ENCODE measurements at regions not wholly inside any gene's neighbourhood (a gene's known extent, or its start where the extent isn't known, plus 50 kb on each side); places are given as distances from the start of the nearest gene placed in this dataset.

GRCh38 chr7:15015545-15016314, 113.2 kb upstream of the DGKB start:
- ATAC-seq (peak; percentile 85 to 91), DNase-seq (no peak)
- Histone ChIP-seq H3K36me3 (no peaks in the 10 kb centered on the region), H3K9me3 (no peaks in the 10 kb centered on the region), H3K27ac (no peak overlapping the region), H3K4me1 (no peaks in the 10 kb centered on the region), H3K4me3 (peak overlapping the region; percentile 18), H3K27me3 (ENCODE audit: low read depth) (no peaks in the 10 kb centered on the region)
- TF ChIP-seq CTCF (IDR thresholded peaks at IDR 0.05): peak; percentile 52
- intact Hi-C loops (cut with DNase I): no loop called here

GRCh38 chr7:15012135-15012534, 109.6 kb upstream of the DGKB start:
- Histone ChIP-seq H3K4me1 (no peaks in the 10 kb centered on the region), H3K36me3 (no peaks in the 10 kb centered on the region), H3K9me3 (no peaks in the 10 kb centered on the region), H3K4me3 (no peak overlapping the region), H3K27me3 (ENCODE audit: low read depth) (no peaks in the 10 kb centered on the region), H3K27ac (no peak overlapping the region)
- no peak for TF ChIP-seq CTCF (IDR thresholded peaks at IDR 0.05)
- no peak for DNase-seq
- intact Hi-C loops (cut with DNase I): no loop called here
- no peak for ATAC-seq

GRCh38 chr7:15011289-15011688, 108.7 kb upstream of the DGKB start:
- Histone ChIP-seq H3K36me3 (no peaks in the 10 kb centered on the region), H3K4me3 (no peak overlapping the region), H3K4me1 (no peaks in the 10 kb centered on the region), H3K27me3 (ENCODE audit: low read depth) (no peaks in the 10 kb centered on the region), H3K27ac (no peak overlapping the region), H3K9me3 (no peaks in the 10 kb centered on the region)
- no peak for ATAC-seq
- intact Hi-C loops (cut with DNase I): no loop called here
- no peak for DNase-seq
- no peak for TF ChIP-seq CTCF (IDR thresholded peaks at IDR 0.05)

GRCh38 chr7:15007507-15007906, 105.0 kb upstream of the DGKB start:
- Histone ChIP-seq H3K4me3 (no peak overlapping the region), H3K4me1 (no peaks in the 10 kb centered on the region), H3K27me3 (ENCODE audit: low read depth) (no peaks in the 10 kb centered on the region), H3K27ac (no peak overlapping the region), H3K9me3 (no peaks in the 10 kb centered on the region), H3K36me3 (no peaks in the 10 kb centered on the region)
- ATAC-seq: no peak
- intact Hi-C loops (cut with DNase I): no loop called here
- DNase-seq: no peak
- TF ChIP-seq CTCF (IDR thresholded peaks at IDR 0.05): no peak

GRCh38 chr7:15005672-15006071, 103.1 kb upstream of the DGKB start:
- H3K27ac ChIP-seq: no peak overlapping the region
- H3K4me3 ChIP-seq: no peak overlapping the region
- H3K27me3 ChIP-seq (ENCODE audit: low read depth): no peaks in the 10 kb centered on the region
- H3K9me3 ChIP-seq: no peaks in the 10 kb centered on the region
- DNase-seq (no peak), ATAC-seq (no peak)
- TF ChIP-seq CTCF (IDR thresholded peaks at IDR 0.05): no peak
- no peaks in the 10 kb centered on the region for H3K4me1 ChIP-seq
- no peaks in the 10 kb centered on the region for H3K36me3 ChIP-seq
- intact Hi-C loops (cut with DNase I): no loop called here
